Chondrocyte (in vitro differentiated cells): ENCODE measurements at regions not wholly inside any gene's neighbourhood (a gene's known extent, or its start where the extent isn't known, plus 50 kb on each side); places are given as distances from the start of the nearest gene placed in this dataset.

Experiments used
- DNase-seq: peaks from one replicate; pipeline ENCODE4 v3.0.0; 2021; ENCODE audit warnings: mixed read lengths, low spot score
- H3K27ac Mint-ChIP-seq: one replicate; pipeline ENCODE4 v1.8.0; 2021; ENCODE audit warnings: mild to moderate bottlenecking, moderate library complexity, mixed read lengths; ENCODE audit not compliant: unreplicated experiment
- H3K27me3 Mint-ChIP-seq: 2 replicates; pipeline ENCODE4 v1.8.0; 2021; ENCODE audit warnings: low read depth, mixed read lengths
- H3K36me3 Mint-ChIP-seq: 2 replicates; pipeline ENCODE4 v1.8.0; 2021; ENCODE audit warnings: low read depth, mixed read lengths
- H3K4me1 Mint-ChIP-seq: 2 replicates; pipeline ENCODE4 v1.8.0; 2021; ENCODE audit warnings: low read depth, mild to moderate bottlenecking, mixed read lengths
- H3K4me3 Mint-ChIP-seq: one replicate; pipeline ENCODE4 v1.8.0; 2021; ENCODE audit warnings: mild to moderate bottlenecking, moderate library complexity, mixed read lengths; ENCODE audit not compliant: unreplicated experiment
- H3K9me3 Mint-ChIP-seq: 2 replicates; pipeline ENCODE4 v1.8.0; 2021; ENCODE audit warnings: low read depth, mixed read lengths
- CTCF ChIP-seq: fragments of 200-600 bp; sonication (generic); IDR thresholded peaks from 2 replicates; pipeline ENCODE4 v1.5.0; 2021; ENCODE audit warnings: antibody characterized with exemption, mild to moderate bottlenecking, moderate library complexity

- no peak for DNase-seq
- peaks cover 3% of the 10 kb centered on the region for H3K9me3 Mint-ChIP-seq
- H3K27me3 Mint-ChIP-seq: peaks cover 3% of the 10 kb centered on the region
- no peaks in the 10 kb centered on the region for H3K36me3 Mint-ChIP-seq
- H3K4me1 Mint-ChIP-seq: no peaks in the 10 kb centered on the region
- H3K4me3 Mint-ChIP-seq: no peak overlapping the region
- no peak for TF ChIP-seq CTCF
- H3K27ac Mint-ChIP-seq: no peak overlapping the region
Observed at GRCh38 chr2:21620771-21621170, 497.0 kb downstream of the TDRD15 start.

- no peak for TF ChIP-seq CTCF
- H3K9me3 Mint-ChIP-seq: no peaks in the 10 kb centered on the region
- H3K27ac Mint-ChIP-seq: no peak overlapping the region
- no peaks in the 10 kb centered on the region for H3K36me3 Mint-ChIP-seq
- H3K4me3 Mint-ChIP-seq: no peak overlapping the region
- no peaks in the 10 kb centered on the region for H3K4me1 Mint-ChIP-seq
- DNase-seq: no peak
- H3K27me3 Mint-ChIP-seq: peaks cover 1% of the 10 kb centered on the region
Observed at GRCh38 chr2:21627938-21628337, 504.2 kb downstream of the TDRD15 start.

GRCh38 chr2:21633015-21633414 lies 509.2 kb downstream of the TDRD15 start:
- Mint-ChIP-seq H3K27ac (no peak overlapping the region), H3K4me1 (no peaks in the 10 kb centered on the region), H3K36me3 (no peaks in the 10 kb centered on the region), H3K4me3 (no peak overlapping the region), H3K27me3 (peaks cover 3% of the 10 kb centered on the region), H3K9me3 (no peaks in the 10 kb centered on the region)
- no peak for DNase-seq
- no peak for TF ChIP-seq CTCF

GRCh38 chr2:21633466-21633865 lies 509.7 kb downstream of the TDRD15 start:
- peaks cover 3% of the 10 kb centered on the region for H3K27me3 Mint-ChIP-seq
- no peaks in the 10 kb centered on the region for H3K36me3 Mint-ChIP-seq
- no peak overlapping the region for H3K27ac Mint-ChIP-seq
- DNase-seq: no peak
- no peak overlapping the region for H3K4me3 Mint-ChIP-seq
- H3K4me1 Mint-ChIP-seq: no peaks in the 10 kb centered on the region
- no peaks in the 10 kb centered on the region for H3K9me3 Mint-ChIP-seq
- TF ChIP-seq CTCF: no peak

GRCh38 chr2:21633911-21634310 lies 510.1 kb downstream of the TDRD15 start:
- H3K4me1 Mint-ChIP-seq: no peaks in the 10 kb centered on the region

More at GRCh38 chr2:21633911-21634310, 510.1 kb downstream of the TDRD15 start:
- Mint-ChIP-seq H3K9me3 (no peaks in the 10 kb centered on the region), H3K27me3 (peaks cover 3% of the 10 kb centered on the region), H3K36me3 (no peaks in the 10 kb centered on the region), H3K27ac (no peak overlapping the region), H3K4me3 (no peak overlapping the region)
- no peak for TF ChIP-seq CTCF
- no peak for DNase-seq
